ENCODE measurements at regions not wholly inside any gene's neighbourhood (a gene's known extent, or its start where the extent isn't known, plus 50 kb on each side); places are given as distances from the start of the nearest gene placed in this dataset.

DNA sequence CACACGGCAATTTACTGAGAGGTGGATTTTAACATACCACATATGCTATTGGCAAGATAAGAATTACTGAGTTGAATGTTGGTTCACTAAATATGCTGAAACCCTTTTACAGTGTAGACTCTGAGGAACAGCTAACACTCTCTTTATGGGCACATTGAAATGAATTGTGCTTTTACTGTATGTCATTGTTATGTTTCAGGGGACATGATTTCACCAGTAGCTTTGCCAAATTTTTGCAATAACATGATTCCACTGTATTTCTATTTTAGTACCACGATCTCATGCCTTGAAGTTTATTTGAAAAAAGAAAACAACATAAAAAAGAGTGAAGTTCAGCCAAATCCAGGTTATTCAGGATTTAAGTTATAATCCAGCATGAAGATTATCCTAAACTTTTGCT lies 188.5 kb downstream of the HLX start:
- DNase-seq (ENCODE audit: low read depth in 4 of 4, low spot score in 3 of 4), result no peak

DNA sequence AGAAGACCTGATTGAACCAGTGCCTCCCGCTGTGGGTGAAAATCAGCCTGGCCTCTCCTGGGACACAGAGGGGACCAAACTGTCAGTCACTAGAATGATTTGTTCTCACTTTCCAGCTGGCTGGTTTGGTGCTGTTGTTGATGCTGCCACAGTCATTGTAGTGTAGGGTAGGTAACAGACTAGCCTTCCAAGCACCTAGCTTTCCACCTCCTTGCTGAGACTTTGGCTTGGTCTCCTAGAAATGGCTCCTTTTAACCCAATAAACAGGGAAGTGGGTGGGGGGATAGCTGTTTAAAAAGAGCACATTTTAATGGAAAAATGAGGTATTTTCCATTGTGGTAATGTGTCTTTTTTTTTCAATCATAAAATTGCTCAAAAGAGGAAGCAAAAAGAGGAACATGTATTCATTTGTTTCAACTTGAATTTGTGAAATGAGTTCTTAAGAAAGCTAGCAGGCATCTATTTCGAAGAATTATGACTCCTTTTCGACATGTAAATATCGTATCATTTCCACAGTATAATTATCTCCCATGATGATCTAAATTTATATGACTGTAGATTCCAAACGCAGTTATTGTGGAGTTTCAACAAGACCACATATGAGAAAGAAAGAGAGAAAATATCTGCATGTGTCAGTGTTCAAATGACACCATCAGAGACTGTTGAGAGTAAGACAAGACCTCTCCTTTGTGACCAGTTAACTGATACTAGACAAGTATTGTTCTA lies 190.1 kb downstream of the HLX start:
- no peak for DNase-seq (ENCODE audit: low read depth in 4 of 4, low spot score in 3 of 4)

DNA sequence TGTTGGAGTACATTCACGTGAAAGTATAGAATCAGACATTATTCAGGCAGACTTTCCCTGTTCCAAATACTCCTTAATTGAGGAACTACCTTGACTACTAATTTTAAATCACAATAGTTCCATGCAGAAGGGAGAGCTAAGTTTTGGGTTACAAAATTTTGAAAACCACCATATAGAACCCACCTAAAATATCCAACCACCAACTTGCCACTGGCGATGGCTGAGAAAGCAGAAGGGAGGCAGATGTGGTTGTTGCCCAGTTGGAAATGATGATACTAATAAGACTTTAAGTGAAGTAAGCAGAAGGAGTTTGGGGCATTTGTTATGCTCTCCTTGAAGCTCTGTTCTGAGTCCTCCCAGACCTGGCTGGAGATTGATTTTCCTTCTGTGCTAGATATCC lies 190.7 kb downstream of the HLX start:
- no peak for DNase-seq (ENCODE audit: low read depth in 4 of 4, low spot score in 3 of 4)

DNA sequence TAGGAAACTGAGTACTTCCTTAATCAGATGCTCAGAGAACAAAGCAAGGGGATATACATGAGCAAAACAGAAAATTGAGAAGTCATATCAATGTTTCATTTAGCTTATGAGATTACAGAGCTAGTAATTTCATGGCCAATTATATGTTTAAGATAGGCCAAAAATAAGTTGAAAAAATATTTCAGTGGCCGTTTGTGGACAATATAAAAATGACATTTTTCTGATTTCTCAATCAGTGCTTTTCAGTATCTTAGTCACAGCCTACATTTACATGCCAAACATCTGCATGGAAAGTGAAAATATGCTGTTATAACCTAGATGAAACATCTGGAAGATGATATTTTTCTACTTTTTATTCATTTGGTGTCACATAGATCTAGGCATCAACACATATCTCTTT lies 192.5 kb downstream of the HLX start:
- no peak for DNase-seq (ENCODE audit: low read depth in 4 of 4, low spot score in 3 of 4)

DNA sequence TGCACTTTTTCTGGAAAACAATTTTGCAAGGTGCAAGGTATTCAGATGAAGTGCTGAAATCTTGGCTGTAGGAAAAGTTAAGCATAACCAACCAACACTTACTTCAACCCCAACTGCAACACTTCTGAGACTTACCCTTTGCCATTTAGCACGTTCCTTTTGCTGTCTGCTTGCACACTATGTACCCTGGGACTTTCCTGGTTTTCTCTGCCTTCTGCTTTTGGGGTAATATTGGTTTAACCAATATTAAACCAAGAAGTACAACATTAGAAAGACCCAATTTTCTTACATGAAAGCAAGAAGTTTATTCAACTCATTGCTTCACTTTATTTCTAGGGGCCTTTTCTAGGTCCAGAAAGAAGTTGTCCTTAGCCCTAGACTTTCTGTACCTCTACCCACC lies 193.0 kb downstream of the HLX start:
- no peak for DNase-seq (ENCODE audit: low read depth in 4 of 4, low spot score in 3 of 4)

DNA sequence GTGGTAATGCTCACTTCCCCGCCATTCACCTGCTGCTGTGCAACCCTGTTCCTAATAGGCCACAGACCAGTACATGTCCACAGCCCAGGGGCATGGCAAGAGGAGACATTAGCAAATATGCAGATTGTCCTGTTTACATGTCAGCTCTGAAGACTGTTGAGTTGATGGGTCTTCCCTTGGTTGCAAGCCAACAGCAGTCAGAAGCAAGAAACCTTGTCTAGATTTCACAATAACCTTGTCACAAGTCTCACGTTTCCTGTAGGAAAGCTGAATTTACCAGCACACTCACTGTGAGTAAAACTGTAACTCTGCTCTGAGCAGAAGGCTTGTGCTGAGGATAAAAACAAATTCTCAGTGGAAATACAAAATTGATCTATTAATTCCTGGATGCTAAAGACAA lies 195.1 kb downstream of the HLX start:
- DNase-seq (ENCODE audit: low read depth in 4 of 4, low spot score in 3 of 4), result no peak

DNA sequence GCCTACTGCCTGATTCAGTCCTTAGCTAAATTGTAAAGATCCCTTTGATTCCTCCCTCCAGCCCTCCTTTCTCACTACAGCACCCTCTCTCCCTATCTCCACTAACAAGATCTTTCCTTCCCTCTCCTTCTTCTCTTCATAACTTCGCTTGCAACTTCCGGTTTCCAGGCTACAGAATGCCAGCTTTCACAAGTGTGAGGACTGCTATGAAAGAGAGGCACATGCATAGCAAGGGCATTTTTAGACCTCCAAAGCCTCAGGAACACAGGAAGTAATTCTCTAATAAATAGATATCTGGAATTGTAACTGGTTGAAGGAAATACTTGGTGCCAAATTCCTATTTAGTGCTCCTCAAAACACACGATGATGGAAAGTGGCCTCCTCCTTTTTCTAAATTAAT lies 196.7 kb downstream of the HLX start:
- no peak for DNase-seq (ENCODE audit: low read depth in 4 of 4, low spot score in 3 of 4)

DNA sequence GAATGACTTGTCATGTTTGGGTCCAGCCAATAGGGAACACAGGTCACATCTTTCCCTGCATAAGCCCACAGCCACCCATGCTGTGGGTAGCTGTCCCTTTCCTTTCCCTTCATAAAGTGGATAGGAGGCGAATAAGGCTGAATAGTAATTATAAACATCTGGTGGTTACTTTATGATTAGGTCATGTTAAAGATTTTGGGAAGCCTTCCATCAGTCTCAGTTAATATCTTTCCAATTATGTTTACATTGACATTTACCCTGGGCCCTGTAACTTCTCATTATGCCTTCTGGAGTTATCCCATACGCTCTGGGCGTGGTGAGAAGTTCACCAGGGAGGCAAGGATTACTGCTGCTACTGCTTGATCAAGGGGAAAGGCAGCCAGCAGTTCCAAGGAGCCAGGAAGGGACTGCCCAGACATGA lies 197.2 kb downstream of the HLX start:
- DNase-seq (ENCODE audit: low read depth in 4 of 4, low spot score in 3 of 4), result no peak

DNA sequence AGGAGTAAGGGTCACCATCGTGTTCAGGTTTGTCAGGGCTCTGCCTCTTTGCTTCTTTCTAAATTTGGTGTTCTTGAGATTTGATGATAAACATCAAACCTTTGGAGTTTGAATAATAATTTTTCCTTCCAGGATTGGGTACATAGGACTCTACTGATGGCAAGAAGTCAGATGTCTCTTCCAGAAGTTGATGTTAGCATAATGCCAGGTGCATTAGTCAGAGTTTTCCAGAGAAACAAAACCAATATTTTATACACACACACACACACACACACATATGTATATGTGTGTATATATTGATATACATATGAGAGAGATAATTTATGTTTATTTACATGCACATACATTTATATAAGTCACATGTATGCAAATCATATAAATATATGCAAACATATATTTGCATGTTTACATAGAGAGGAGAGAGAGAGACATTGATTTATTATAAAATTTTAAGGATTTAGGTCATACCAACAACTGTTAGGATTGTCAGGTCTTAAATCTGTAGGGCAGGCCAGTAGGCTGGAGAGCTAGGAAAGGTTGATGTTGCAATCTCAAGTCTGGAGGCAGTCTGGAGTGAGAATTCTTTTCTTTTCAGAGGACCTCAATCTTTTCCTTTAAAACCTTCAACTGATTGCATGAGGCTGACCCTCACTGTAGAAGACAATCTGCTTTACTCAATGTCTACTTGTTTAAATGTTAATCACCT lies 199.2 kb downstream of the HLX start:
- no peak for DNase-seq (ENCODE audit: low read depth in 4 of 4, low spot score in 3 of 4)

DNA sequence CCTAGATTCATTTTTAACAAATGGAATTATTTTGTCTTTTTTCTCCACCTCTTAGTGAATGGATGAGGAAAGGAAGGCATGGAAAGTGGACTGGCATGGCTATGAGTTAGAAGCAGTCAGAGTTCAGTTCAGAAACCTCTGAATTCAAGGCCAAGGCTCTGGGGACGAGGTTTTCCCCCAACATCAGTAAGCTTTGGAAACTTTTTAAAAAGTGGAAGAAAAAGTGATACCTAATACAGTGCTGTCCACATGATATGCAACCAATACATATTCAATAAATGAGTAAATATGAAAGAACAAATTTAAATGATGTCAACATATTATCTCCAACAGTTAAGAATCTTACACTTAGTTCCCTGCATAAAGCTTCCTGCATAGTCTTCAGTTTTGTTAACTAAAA lies 204.7 kb downstream of the HLX start:
- DNase-seq (ENCODE audit: low read depth in 4 of 4, low spot score in 3 of 4), result no peak

DNA sequence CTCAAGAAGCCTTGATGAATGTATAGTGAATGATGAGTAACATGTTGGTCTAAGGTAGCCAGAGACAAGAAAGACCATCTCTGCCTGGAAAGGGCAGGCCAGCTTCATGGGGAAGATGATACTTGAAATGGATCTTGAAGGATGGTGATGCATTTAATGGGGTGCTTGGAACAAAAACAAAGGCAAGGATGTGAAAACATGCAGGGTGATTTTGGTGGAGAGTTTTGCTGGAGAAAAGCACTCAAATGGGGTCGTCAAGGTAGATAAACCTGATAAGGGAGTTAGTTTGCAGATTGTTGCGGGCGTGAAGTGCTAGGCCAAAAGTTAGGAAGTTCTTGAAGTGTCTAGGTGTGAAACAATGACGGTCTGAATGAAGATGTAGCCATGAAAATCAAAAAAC lies 205.4 kb downstream of the HLX start:
- no peak for DNase-seq (ENCODE audit: low read depth in 4 of 4, low spot score in 3 of 4)

DNA sequence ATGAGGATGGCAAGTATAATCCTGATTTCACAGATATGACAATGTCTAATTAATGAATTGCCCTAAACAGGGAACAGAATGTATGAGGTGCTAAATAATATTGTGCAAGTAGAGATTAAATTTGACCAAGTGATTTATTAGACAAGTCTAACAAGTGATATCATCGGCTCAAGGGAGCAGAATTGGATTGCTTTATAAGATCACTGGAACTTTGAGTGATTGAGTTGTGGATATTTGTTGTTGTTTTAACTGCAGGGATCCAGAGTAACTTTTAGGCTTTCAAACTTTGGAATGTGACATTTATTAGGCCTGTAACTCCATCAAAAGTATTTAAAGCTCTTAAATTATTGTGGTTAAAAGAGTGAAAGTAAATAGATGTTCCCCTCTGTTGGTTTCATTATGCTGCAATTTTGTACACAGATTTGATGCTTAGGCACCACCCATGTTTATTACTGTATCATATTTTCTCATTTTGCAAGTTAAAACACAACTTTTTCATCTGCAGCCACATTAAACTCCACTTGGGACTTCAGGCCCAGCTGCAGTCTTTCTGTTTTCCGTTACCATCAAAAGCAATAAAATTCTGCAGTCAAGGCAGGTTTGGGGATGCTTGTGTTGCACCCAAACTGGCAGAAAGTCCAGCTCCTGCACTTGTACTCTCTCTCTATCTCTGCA lies 206.6 kb downstream of the HLX start:
- no peak for DNase-seq (ENCODE audit: low read depth in 4 of 4, low spot score in 3 of 4)

DNA sequence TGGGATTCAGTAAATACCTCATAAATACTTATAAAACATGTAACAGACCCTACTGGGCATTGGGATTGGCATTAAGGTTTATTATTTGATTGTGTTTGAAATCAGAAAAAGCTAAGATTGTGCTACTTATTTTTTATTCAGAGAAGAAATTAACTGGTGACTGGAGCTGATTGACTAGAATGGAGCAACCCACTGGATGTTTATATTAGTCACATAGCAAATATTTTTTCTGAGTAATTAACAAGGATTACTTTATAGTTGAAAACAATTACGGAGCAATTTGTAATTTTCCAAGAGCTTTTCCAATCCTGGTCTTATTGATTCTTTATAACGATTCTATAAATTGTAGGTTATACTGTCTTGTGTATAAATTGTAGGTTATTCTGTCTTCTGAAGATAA lies 208.7 kb downstream of the HLX start:
- DNase-seq (ENCODE audit: low read depth in 4 of 4, low spot score in 3 of 4), result no peak

DNA sequence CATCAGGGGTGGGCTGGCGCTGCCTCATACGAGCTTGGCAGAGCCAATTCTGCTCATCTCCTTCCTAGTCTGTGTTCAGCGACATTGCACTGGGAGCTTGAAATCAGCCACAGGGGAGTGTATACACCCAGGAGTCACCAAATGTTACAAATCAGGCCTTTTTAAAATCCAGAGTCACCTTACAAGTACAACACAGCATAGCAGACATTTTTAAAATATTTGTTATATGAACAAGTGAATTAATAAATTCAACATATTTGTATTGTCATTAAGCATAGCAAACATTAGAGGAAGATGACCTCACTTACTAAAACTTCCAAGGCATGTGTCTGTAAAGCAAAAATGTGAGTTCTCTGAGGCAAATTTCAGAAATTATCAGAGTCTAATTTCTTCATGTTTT lies 210.0 kb downstream of the HLX start:
- no peak for DNase-seq (ENCODE audit: low read depth in 4 of 4, low spot score in 3 of 4)

DNA sequence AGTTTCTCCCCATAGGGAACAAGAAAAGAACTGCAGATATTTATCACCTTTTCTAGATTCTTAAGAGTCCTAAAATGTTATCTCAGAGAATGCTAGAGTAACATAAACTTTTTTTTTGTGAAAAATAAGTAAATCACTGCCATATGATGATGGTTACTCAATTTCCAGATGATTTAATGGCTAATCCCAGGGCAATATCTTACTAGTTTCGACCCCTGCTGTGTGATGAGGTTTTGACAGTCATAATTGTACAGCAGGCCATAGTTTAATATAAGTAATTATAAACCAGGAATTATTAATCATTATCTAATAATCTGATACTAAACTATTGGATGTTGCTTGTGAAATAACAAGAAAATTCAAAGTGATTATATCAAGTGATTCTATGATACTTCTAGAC lies 210.6 kb downstream of the HLX start:
- no peak for DNase-seq (ENCODE audit: low read depth in 4 of 4, low spot score in 3 of 4)

DNA sequence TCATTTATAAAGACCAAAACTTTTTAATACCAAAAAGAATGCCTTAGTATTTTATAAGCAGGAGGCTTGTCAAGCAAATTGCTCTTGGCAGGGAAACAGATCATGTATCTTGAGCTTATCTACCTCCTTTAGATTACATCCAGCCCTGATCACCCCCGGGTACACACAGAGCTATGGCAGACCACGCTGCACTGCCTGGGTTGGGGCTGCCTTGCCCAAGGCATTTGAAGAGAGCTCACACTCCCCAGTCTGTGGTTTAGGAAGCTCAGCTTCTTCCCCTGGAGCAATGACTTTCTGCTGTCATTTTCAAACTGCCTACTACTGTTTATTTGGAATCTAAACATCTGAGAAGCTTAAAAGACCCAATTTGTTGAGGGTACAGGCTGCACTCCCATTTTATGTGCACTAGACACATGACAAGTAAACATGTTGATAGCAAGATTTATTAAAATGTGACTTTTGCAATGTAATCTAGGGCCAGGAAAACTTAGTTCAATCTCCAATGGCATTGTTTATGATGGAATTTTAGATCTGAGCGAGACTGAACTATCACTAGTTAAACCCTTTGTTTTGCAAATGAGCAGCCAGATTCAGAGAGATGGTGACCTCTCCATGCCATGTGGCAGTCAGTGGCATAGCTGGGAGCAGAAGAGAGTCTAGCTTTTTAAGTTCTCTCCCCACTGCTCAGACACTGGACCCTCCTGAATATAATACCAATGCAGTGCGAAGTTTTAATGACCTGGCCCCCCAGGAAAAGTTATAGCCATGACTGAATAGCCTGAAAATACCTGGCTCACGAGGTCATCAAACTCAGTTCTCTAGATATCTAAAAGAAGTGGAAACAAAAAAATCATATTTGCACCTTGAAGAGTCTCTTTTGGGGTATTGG lies 214.9 kb downstream of the HLX start:
- DNase-seq (ENCODE audit: low read depth in 4 of 4, low spot score in 3 of 4), result no peak

DNA sequence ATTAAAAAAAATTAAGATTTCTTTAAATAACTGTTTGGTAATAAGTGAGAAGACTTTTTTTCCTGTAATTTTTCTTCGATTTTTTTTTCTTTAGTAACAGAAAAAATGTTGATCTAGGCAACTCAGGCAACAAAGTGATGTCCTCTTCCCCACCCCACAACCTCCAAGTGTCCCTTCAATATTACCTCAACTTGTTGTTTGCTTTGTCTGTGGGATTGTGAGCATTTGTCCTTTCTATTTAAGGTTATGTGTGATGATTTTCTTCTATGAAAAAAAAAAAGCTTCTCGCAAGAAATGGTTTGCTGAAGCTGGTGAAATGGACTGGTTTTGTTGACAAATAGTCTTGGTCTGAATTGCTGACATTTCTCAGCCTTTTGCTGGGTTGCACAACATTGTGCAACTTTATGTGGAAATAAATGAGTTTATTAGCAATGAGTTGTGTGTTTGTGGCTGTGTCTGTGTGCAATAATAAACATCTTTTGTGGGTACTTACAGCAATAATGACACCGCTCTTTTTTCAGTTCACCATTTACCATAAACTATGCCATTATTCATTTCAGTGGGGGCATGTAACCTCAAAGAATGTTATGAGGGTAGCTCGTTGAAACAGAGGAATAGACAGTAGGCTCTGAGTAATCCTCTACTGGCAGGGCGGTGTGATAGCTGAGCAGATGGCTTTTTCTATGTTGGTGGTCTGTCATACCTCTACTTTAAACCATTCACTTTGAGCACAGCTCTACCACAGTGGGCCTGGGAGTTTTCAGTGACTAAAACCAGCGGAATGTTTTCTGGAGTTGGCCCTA lies 218.4 kb downstream of the HLX start:
- no peak for DNase-seq (ENCODE audit: low read depth in 4 of 4, low spot score in 3 of 4)

DNA sequence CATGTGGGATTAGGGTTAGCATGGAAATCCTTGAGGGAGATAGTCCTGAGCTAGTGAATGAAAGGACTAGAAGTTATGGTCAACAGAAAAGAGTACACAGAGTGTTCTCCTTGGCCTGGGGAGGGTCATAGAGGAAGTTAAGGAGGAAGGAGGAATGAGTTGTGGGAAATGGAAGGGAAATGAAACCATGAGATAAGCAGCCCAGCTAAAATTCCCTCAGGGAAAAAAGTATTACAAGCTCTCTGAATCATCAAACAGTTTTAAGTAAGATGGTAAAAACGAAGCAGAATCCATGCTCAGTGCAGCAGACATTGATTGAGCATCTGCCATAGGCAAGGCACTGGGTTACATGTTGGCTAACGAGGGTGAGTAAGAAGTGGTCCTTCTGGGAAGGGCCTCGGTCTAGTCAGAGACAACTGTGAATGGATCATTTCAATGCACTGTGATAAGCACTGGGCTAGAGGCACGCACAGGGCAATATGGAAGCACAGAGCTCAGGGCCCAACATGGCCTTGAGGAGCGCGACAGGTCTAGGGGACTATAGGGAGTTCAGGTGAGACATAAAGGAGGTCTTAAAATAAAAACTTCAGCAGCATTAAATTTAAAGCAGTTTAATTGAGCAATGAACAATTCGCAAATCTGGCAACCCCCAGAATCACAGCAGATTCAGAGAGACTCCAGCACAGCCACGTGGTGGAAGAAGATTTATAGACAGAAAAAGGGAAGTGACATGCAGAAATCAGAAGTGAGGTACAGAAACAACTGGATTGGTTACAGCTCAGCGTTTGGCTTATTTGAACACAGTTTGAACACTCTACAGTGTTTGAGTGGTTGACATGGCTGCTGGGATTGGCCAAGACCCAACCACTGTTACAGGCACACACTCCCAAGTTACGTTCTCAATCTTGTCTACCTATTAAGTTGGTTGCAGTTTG lies 219.5 kb downstream of the HLX start:
- no peak for DNase-seq (ENCODE audit: low read depth in 4 of 4, low spot score in 3 of 4)

Measured in right renal pelvis (tissue), 4 donors.